ENCODE measurements at regions not wholly inside any gene's neighbourhood (a gene's known extent, or its start where the extent isn't known, plus 50 kb on each side); places are given as distances from the start of the nearest gene placed in this dataset.

DNA sequence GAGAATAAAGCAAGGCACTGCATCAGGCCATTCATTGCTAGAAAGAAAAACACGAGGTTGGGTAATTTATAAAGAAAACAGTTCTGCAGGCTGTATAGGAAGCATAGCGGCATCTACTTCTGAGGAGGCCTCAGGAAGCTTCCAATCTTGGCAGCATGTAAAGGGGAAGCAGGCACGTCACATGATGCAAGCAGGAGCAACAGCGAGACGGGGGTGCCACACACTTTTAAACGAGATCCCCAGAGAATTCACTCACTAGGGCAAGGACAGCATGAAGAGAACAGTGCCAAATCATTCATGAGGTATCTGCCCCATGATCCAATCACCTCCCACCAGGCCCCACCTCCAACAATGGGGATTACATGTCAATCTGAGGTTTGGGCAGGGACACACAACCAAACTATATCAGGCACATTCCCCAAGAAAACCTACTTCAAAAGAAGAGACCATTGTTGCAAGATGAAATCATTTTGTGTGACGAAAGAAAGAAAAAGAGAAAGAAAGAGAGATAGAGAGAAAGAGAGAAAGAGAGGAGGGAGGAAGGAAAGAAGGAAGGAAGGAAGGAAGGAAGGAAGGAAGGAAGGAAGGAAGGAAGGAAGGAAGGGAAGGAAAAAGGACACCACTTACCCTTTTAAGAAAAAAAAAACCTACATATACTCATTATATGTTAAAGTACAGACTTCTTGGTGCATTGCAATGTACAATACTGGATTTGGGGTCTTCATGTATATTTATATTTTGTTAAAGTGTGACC lies 95.9 kb upstream of the PLEKHG1 start:
- TF ChIP-seq CTCF (IDR thresholded peaks at IDR 0.05) (no peak), POLR2AphosphoS5 (IDR thresholded peaks at IDR 0.05; ENCODE audit: insufficient read depth in 1 of 2, low read depth in 1 of 2) (no peak)
